Esophagus squamous epithelium (tissue), 5 donors: ENCODE measurements at regions not wholly inside any gene's neighbourhood (a gene's known extent, or its start where the extent isn't known, plus 50 kb on each side); places are given as distances from the start of the nearest gene placed in this dataset.
"Not testable (repeated sequence)": the region's sequence is repeated elsewhere in the genome, so short reads cannot be mapped to it uniquely, and the experiment has no call there.

Experiments used
- DNase-seq: peaks from one replicate; lab custom pipeline; 2025; lab: John Stamatoyannopoulos, UW
- H3K27ac ChIP-seq, 4 donors: fragments of 200-600 bp; sonication (generic); one replicate each; pipeline ENCODE4 v1.5.1; 2016 to 2019; ENCODE audit warnings: mild to moderate bottlenecking in 1 of 4
- H3K27me3 ChIP-seq, 4 donors: fragments of 200-600 bp; sonication (generic); 1 replicate in 3 of 4; 2 replicates in 1 of 4; pipeline versions ENCODE4 v1.5.1 to v1.6.0; 2017 to 2021; ENCODE audit warnings: antibody characterized with exemption in 1 of 4
- H3K36me3 ChIP-seq, 3 donors: fragments of 200-600 bp; sonication (generic); one replicate each; pipeline ENCODE4 v1.5.1; 2016 to 2019
- H3K4me1 ChIP-seq, 3 donors: fragments of 200-600 bp; sonication (generic); one replicate each; pipeline ENCODE4 v1.5.1; 2017 to 2019
- H3K4me3 ChIP-seq, 4 donors: fragments of 200-600 bp; sonication (generic); 1 replicate in 3 of 4; 2 replicates in 1 of 4; pipeline ENCODE4 v1.5.1; 2016 to 2019; ENCODE audit warnings: mild to moderate bottlenecking in 2 of 4, moderate library complexity in 1 of 4
- H3K9me3 ChIP-seq, 3 donors: fragments of 200-600 bp; sonication (generic); one replicate each; pipeline ENCODE4 v1.5.1; 2016 to 2019
- POLR2A ChIP-seq, 4 donors: fragments of 450-650 bp; IDR thresholded peaks; one replicate each; pipeline ENCODE4 v1.6.1; 2017; ENCODE audit warnings: antibody characterized with exemption in 4 of 4, mild to moderate bottlenecking in 4 of 4, moderate library complexity in 3 of 4
- WGBS, 2 donors: methylation state at CpG; one replicate each; pipeline ENCODE4 v1.1.5; 2018; 5-methylcytosine and 5-hydroxymethylcytosine counted together
- intact Hi-C: fragments of 100-400 bp; cut with DNase I; formaldehyde crosslinking; loops from one replicate; pipeline ENCODE4 v1.15.0; 2022
- TF ChIP-seq, protein P1 (sequence below), 6 experiments: fragments of 450-650 bp in 4 of 6; fragments of 200-600 bp in 2 of 6; sonication (generic) in 2 of 6; IDR thresholded peaks; one replicate each; pipeline ENCODE4 v1.5.1; 2016 to 2019; ENCODE audit warnings: antibody characterized with exemption in 6 of 6, mild to moderate bottlenecking in 4 of 6, moderate library complexity in 4 of 6
- donor health status: DM: yes; HTN: yes; CAD: no.

DNA sequence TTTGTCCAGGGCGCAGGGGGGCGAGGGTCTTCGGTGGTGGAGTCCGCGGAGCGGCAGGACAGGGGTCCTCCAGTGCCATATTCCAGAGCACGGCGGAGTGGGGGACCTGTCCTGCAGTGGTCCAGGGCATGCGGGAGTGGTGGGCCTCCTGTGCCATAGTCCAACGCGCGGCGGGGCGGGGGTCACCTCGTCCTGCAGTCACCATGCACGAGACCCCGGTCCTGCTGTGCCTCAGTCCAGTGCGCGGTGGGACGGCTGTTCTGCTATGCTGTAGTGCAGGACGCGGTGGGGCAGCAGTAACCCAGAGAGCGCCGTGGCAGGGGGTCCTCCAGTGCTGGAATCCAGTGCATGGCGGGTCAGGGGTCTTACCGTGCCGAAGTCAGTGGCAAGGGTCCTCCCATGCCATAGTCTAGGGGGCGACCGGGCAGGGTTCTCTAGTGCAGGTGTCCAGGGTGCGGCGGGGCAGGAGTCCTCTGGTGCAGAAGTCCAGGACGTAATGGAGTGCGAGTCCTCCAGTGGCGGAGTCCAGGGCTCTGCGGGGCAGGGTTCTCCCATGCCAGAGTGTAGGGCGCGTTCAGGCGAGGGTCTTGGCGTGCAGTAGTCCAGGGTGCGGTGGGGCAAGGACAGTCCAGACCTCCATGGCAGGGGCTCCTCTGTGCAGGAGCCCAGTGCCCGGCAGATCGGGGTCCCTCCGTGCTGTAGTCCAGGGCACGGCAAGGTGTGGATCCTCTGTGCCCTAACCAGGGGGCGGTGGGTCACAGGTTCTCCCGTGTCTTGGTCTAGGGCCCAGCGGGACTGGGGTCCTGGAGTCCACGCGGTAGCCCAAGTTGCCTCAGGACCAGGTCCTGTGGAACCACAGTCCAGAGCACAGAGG is 130.4 kb downstream of the CCDC74A start:
- Histone ChIP-seq H3K27ac (no peak overlapping the region), H3K4me1 (no peaks in the 10 kb centered on the region), H3K36me3 (no peaks in the 10 kb centered on the region), H3K27me3 (peaks cover 0 to 6% (median 0%) of the 10 kb centered on the region in 4 donors), H3K4me3 (no peak overlapping the region), H3K9me3 (no peaks in the 10 kb centered on the region)
- no peak for DNase-seq
- TF ChIP-seq, protein P1, sequence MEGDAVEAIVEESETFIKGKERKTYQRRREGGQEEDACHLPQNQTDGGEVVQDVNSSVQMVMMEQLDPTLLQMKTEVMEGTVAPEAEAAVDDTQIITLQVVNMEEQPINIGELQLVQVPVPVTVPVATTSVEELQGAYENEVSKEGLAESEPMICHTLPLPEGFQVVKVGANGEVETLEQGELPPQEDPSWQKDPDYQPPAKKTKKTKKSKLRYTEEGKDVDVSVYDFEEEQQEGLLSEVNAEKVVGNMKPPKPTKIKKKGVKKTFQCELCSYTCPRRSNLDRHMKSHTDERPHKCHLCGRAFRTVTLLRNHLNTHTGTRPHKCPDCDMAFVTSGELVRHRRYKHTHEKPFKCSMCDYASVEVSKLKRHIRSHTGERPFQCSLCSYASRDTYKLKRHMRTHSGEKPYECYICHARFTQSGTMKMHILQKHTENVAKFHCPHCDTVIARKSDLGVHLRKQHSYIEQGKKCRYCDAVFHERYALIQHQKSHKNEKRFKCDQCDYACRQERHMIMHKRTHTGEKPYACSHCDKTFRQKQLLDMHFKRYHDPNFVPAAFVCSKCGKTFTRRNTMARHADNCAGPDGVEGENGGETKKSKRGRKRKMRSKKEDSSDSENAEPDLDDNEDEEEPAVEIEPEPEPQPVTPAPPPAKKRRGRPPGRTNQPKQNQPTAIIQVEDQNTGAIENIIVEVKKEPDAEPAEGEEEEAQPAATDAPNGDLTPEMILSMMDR (IDR thresholded peaks at IDR 0.05) = no peak
- no peak for TF ChIP-seq POLR2A (IDR thresholded peaks at IDR 0.05)
- intact Hi-C loops = no loop called here
- WGBS, 2 donors = 87 to 90% methylated on average over 6 to 15 of the region's 49 CpGs

DNA sequence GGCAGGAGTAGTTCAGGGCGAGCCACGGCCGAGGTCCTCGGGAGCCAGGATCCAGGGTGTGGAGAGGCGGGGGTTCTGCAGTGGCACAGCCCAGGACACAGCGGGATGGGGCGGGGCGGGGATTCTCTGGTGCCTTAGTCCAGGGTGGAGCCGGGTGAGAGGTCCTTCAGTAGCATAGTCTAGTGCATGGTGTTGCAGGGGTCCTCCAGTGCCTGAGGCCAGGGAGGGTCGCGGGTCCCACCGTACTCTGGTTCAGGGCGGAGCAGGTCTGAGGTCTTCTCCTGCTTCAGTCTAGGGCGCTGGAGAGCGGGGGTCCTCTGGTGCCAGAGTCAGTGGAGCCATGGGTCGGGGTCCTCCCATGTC is 131.1 kb downstream of the CCDC74A start:
- H3K4me3 ChIP-seq = no peak overlapping the region
- intact Hi-C loops = no loop called here
- no CpG with 5 or more reads among the region's 16 CpGs for WGBS, 2 donors
- H3K27me3 ChIP-seq = peaks cover 0 to 6% (median 0%) of the 10 kb centered on the region in 4 donors
- TF ChIP-seq, protein P1 (IDR thresholded peaks at IDR 0.05) = no peak
- no peak for TF ChIP-seq POLR2A (IDR thresholded peaks at IDR 0.05)
- H3K36me3 ChIP-seq = no peaks in the 10 kb centered on the region
- no peak overlapping the region for H3K27ac ChIP-seq
- H3K9me3 ChIP-seq = no peaks in the 10 kb centered on the region
- no peak for DNase-seq
- no peaks in the 10 kb centered on the region for H3K4me1 ChIP-seq

DNA sequence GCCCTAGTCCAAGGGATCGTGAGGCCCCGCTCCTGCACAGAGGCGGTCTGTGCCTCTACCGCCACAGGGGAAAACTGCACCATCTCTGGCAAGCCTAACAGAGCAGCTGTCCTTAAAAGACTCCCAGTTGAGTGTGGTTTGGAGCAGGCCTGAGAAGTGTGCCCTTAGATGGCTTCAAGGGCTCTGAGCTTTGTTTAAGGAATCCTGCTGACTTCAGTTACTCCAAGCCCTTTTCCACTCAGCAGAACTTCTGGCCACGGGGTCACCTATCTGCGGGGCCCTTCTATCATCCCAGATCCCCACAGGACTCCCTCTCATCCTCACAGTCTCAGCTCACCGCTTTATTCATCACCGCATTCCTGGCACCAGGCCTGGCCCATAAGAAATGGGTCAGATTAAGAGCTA is 131.5 kb downstream of the CCDC74A start:
- no peak overlapping the region for H3K27ac ChIP-seq
- no peaks in the 10 kb centered on the region for H3K36me3 ChIP-seq
- intact Hi-C loops = no loop called here
- peaks cover 0 to 6% (median 0%) of the 10 kb centered on the region in 4 donors for H3K27me3 ChIP-seq
- no peak overlapping the region for H3K4me3 ChIP-seq
- no peaks in the 10 kb centered on the region for H3K4me1 ChIP-seq
- WGBS, 2 donors = 67 to 88% methylated on average over 4 of the region's 8 CpGs
- no peak for TF ChIP-seq POLR2A (IDR thresholded peaks at IDR 0.05)
- TF ChIP-seq, protein P1 (IDR thresholded peaks at IDR 0.05) = no peak
- DNase-seq = no peak
- no peaks in the 10 kb centered on the region for H3K9me3 ChIP-seq

DNA sequence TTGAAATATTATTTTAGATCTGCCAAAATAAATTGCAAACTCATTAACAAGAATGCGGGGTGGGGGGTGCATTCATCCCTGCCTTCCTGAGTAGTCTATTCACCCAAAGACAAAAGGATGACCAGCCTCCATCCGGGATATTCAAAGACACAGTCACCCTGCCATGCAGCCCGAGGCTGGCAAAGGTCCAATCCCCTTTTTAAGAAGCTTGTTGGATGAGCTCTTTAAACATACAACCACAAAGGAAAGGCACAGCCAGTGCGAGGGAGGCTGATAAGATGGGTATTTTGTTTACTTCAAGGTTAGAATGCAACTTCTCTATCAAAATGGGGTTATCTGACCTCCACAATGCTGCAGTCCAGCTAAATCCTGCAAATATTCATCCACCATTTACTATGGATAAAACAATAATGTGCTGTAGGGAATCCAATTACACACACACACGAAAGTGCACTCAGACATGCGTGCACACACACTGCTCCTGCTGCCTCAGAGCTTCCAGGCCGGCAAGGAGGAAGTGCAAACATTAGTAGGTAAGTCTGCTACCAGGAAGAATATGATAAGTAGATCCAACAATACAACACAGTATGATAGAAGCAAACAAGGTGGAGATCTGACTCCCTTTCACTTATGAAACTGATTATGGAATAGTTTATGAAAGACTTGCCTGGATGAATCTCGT is 133.6 kb downstream of the CCDC74A start:
- DNase-seq, H3K4me1 ChIP-seq, intact Hi-C loops, H3K9me3 ChIP-seq, H3K36me3 ChIP-seq, H3K4me3 ChIP-seq, H3K27me3 ChIP-seq, H3K27ac ChIP-seq: not testable (repeated sequence)
- WGBS, 2 donors = 37 to 47% methylated on average over 8 of the region's 8 CpGs

DNA sequence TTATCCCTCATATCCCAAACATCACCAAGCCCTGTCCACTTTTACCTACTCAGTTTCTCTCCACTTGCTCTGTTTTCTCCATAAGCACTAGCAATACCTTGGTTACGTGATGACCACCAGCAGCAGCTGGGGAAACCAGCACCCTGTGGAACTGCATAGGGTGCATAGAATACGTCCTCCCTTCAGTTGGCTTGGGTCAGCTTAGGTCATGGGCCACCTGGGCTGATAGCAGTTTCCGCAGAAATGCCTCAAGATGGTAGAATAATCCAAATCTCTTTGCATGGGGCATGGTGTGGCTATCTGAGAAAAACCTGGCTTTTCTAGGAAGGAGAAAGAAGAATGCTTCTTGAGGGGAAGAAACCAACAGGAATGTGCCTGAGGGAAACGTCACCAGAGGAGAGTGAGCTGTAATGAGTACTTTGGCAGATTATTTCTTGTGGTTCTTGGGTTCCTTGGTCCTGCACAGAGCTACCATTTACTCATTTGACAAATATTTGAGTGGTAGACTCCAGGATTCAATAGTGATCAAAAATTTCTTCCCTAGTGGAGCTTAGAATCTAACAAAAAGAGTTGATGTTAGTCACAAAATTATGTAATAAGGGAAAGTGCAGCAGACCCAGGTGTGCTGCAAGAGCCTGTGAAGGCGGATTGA is 134.3 kb downstream of the CCDC74A start:
- H3K4me3 ChIP-seq, H3K27ac ChIP-seq, H3K4me1 ChIP-seq, H3K36me3 ChIP-seq, DNase-seq, H3K9me3 ChIP-seq, H3K27me3 ChIP-seq, intact Hi-C loops: not testable (repeated sequence)
- 76 to 78% methylated on average over 5 of the region's 5 CpGs for WGBS, 2 donors

DNA sequence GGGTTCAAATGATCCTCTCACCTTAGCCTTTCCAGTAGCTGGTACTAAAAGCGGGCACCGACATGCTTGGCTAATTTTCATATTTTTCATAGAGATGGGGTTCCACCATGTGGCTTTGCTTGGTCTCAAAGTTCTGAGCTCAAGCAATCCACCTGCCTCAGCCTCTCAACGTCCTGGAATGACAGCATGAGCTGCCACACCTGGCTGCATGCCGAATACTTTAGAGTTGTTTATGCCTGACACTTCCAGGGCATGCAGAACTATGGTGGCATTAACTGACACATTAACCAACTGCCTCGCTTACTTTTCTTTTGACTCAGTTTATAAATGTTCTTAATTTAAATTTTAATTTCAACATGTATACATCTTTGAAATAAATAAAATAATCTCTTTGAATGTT is 135.8 kb downstream of the CCDC74A start:
- intact Hi-C loops = not testable (repeated sequence)

DNA sequence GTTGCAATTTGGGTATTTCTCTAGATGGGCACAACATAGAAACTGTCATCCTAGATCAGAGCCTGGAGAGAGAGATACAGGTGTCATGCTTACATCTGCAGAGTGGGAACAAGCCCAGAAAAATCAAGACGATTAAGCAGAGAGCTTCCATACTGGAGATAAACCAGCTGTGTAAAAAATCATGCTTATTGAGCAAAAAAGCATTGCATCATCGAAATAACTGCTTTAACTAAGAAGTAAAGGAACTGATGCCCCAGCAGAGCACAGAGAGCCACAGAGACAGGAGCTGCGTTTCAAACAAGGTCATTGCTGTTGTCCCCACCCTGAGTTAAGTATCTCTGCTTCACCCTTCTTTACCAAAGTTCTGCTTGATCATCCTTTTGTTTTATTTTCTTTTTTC is 138.0 kb downstream of the CCDC74A start:
- H3K36me3 ChIP-seq, H3K27ac ChIP-seq, H3K9me3 ChIP-seq, H3K27me3 ChIP-seq, DNase-seq, H3K4me3 ChIP-seq, intact Hi-C loops: not testable (repeated sequence)
- 63 to 70% methylated on average over 3 of the region's 3 CpGs for WGBS, 2 donors
- H3K4me1 ChIP-seq = peaks cover 7 to 21% (median 13%) of the 10 kb centered on the region in 3 donors

More for the DNA sequence above, 135.8 kb downstream of the CCDC74A start:
- not testable (repeated sequence) for H3K4me1 ChIP-seq, H3K4me3 ChIP-seq, DNase-seq, H3K9me3 ChIP-seq, H3K27ac ChIP-seq, H3K36me3 ChIP-seq, H3K27me3 ChIP-seq
- WGBS, 2 donors = 70 to 72% methylated on average over 5 of the region's 5 CpGs

DNA sequence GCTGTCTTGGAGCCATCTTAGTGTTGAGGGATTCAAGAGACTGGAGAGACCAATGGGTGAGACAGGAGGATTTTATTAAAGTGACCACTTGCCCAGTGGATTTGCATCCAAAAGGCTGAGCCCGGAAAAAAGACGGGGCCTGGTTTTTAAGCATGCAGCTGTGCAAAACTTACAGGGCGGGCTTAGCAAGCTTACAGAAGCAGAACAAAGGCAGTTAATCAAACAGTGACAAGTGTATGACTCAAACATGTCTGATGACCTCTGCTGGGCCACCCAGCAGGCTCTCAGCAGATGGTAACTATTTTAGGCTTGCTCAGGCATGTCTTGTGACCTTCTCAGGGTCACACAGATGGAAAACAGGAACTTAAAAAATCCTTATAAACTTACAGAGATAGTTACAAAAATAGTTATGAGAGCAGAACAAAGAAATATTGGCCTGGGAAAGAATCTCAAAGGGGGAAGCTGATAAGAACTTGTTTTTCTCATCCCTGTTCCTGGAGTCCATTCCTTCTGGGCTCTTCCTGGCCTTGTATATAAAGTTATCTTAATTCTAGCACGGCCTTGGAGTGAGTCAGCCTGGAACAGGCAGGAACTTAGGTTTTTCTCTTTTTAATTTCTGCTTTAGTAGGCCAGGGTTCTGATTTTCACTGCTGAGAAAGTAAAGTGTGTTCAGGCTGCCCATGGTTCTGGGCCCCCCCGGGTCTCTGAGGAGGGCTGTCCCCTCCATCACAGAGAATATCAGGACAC is 141.3 kb downstream of the CCDC74A start:
- H3K4me3 ChIP-seq, DNase-seq, H3K36me3 ChIP-seq, intact Hi-C loops, H3K9me3 ChIP-seq: not testable (repeated sequence)
- Histone ChIP-seq H3K27ac (peak overlapping the region; percentile 79 to 87 (median 84)), H3K27me3 (peaks cover 0 to 11% (median 0%) of the 10 kb centered on the region in 4 donors), H3K4me1 (peaks cover 27 to 45% (median 32%) of the 10 kb centered on the region in 3 donors)
- WGBS, 2 donors = 8 to 16% methylated on average over 5 of the region's 5 CpGs
